Neural progenitor cell (in vitro differentiated cells): ENCODE measurements at regions not wholly inside any gene's neighbourhood (a gene's known extent, or its start where the extent isn't known, plus 50 kb on each side); places are given as distances from the start of the nearest gene placed in this dataset.
"Not testable (repeated sequence)": the region's sequence is repeated elsewhere in the genome, so short reads cannot be mapped to it uniquely, and the experiment has no call there.

Experiments used
- DNase-seq: peaks from one replicate; pipeline ENCODE4 v3.0.0-alpha.2; 2016; ENCODE audit warnings: low spot score
- H2AFZ ChIP-seq: fragments of 200-600 bp; sonication (generic); replicated peaks from 2 replicates; pipeline ENCODE4 v1.6.1; 2016; ENCODE audit warnings: antibody characterized with exemption
- H3F3A ChIP-seq: fragments of 200-600 bp; sonication (generic); 2 replicates; pipeline ENCODE4 v1.6.1; 2016; ENCODE audit warnings: antibody characterized with exemption, low read depth
- H3K27ac ChIP-seq: fragments of 200-600 bp; sonication (generic); 2 replicates; pipeline ENCODE4 v1.5.1; 2016; ENCODE audit warnings: mild to moderate bottlenecking
- H3K27me3 ChIP-seq: fragments of 200-600 bp; sonication (generic); 2 replicates; pipeline ENCODE4 v1.6.1; 2016; ENCODE audit warnings: mild to moderate bottlenecking, moderate library complexity
- H3K36me3 ChIP-seq: fragments of 200-600 bp; sonication (generic); 2 replicates; pipeline ENCODE4 v1.5.1; 2016
- H3K4me1 ChIP-seq: fragments of 200-600 bp; sonication (generic); 2 replicates; pipeline ENCODE4 v1.6.1; 2016; ENCODE audit warnings: mixed run types
- H3K4me2 ChIP-seq: fragments of 200-600 bp; sonication (generic); 2 replicates; pipeline ENCODE4 v1.6.1; 2016
- H3K4me3 ChIP-seq: fragments of 200-600 bp; sonication (generic); 2 replicates; pipeline ENCODE4 v1.5.1; 2016
- H3K79me2 ChIP-seq: fragments of 200-600 bp; sonication (generic); 2 replicates; pipeline ENCODE4 v1.6.1; 2016; ENCODE audit warnings: low read depth
- H3K9ac ChIP-seq: fragments of 200-600 bp; sonication (generic); 2 replicates; pipeline ENCODE4 v1.6.1; 2016
- H3K9me3 ChIP-seq: fragments of 200-600 bp; sonication (generic); 2 replicates; pipeline ENCODE4 v1.5.1; 2016; ENCODE audit warnings: low read depth
- H4K20me1 ChIP-seq: fragments of 200-600 bp; sonication (generic); 2 replicates; pipeline ENCODE4 v1.6.1; 2016; ENCODE audit warnings: low read depth
- H3K27ac Mint-ChIP-seq: 3 replicates; pipeline ENCODE4 v1.8.0; 2021; ENCODE audit warnings: mixed read lengths
- H3K27me3 Mint-ChIP-seq: 2 replicates; pipeline ENCODE4 v1.8.0; 2022; ENCODE audit warnings: low read depth, mild to moderate bottlenecking, inconsistent platforms, moderate library complexity, mixed read lengths; ENCODE audit not compliant: insufficient read depth
- H3K36me3 Mint-ChIP-seq: 3 replicates; pipeline ENCODE4 v1.8.0; 2021; ENCODE audit warnings: mixed read lengths
- H3K4me1 Mint-ChIP-seq: 3 replicates; pipeline ENCODE4 v1.8.0; 2021; ENCODE audit warnings: mixed read lengths
- H3K4me3 Mint-ChIP-seq: 3 replicates; pipeline ENCODE4 v1.8.0; 2021; ENCODE audit warnings: mild to moderate bottlenecking, moderate library complexity, mixed read lengths
- H3K9me3 Mint-ChIP-seq: 3 replicates; pipeline ENCODE4 v1.8.0; 2020; ENCODE audit warnings: mixed read lengths
- CTCF ChIP-seq: fragments of 200-600 bp; sonication (generic); IDR thresholded peaks from 2 replicates; pipeline ENCODE4 v1.5.1; 2017; ENCODE audit warnings: antibody characterized with exemption, mild to moderate bottlenecking
- EZH2 ChIP-seq: fragments of 200-600 bp; sonication (generic); IDR thresholded peaks from 2 replicates; pipeline ENCODE4 v1.6.1; 2017; ENCODE audit warnings: antibody characterized with exemption, mild to moderate bottlenecking, moderate library complexity
- EZH2phosphoT487 ChIP-seq: fragments of 200-600 bp; sonication (generic); IDR thresholded peaks from 2 replicates; pipeline ENCODE4 v1.6.1; 2017; ENCODE audit warnings: antibody characterized with exemption

DNA sequence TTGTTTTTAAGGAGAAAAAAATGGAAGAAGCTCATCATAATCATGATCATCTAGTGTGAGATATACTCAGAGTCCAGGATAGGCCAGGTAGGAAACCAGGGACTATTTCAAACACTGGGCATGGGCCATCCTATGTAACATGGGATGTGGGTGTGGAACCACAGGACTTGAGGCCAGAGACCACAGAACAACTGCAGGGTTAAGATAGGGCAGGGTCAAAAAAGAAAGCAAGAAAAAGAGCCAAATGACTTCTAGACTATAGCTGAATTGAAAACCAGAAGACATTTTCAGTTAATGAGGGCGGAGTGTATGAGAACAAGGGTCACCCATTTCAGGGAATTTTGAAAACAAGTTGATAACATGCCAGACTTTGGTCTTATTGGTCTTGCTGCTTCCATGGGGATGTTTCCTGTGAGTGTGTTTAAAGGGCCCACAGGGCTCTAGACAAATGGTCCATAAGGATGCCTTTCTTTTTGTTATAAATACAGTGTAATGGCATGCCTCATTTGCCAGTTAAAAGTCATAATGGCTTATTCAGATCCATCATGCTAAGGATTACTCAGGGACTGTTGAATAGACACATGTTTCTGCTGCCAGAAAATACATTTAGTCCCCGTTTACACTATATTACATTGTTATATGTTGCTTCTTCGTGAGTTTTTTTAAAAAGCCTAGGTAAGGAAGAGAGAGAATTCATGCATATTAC lies 182.0 kb upstream of the C21orf91 start:
- Histone ChIP-seq H3K4me3 (no peak overlapping the region), H3K79me2 (no peaks in the 10 kb centered on the region), H3F3A (no peaks in the 10 kb centered on the region), H3K36me3 (no peaks in the 10 kb centered on the region), H3K9me3 (no peaks in the 10 kb centered on the region), H3K4me2 (no peak overlapping the region), H3K9ac (no peak overlapping the region), H2AFZ (no peak overlapping the region), H3K4me1 (no peaks in the 10 kb centered on the region), H3K27me3 (no peaks in the 10 kb centered on the region), H3K27ac (no peak overlapping the region), H4K20me1 (no peaks in the 10 kb centered on the region)
- Mint-ChIP-seq H3K4me1 (no peaks in the 10 kb centered on the region), H3K36me3 (no peaks in the 10 kb centered on the region), H3K9me3 (peaks cover 17% of the 10 kb centered on the region), H3K27ac (no peak overlapping the region), H3K27me3 (no peaks in the 10 kb centered on the region), H3K4me3 (no peak overlapping the region)
- no peak for TF ChIP-seq EZH2
- no peak for TF ChIP-seq CTCF
- TF ChIP-seq EZH2phosphoT487 = no peak
- DNase-seq = no peak

DNA sequence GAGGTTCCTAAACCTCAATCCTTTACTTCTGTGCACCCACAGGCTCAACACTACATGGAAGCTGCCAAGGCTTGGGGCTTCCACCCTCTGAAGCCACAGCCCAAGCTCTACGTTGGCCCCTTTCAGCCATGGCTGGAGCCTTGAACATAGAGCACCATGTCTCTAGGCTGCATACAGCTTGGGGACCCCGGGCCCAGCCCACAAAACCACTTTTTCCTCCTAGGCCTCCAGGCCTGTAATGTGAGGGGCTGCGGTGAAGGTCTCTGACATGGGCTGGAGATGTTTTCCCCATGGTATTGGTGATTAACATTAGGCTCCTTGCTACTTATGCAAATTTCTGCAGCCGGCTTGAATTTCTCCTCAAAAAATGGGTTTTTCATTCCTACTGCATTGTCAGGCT lies 179.4 kb upstream of the C21orf91 start:
- not testable (repeated sequence) for H3K4me2 ChIP-seq, H3K4me3 Mint-ChIP-seq, H3K36me3 Mint-ChIP-seq, H3K27me3 ChIP-seq, H3K27ac ChIP-seq, H3K27ac Mint-ChIP-seq, H3K4me3 ChIP-seq, DNase-seq, H3K36me3 ChIP-seq, H3K4me1 Mint-ChIP-seq, H3K9me3 ChIP-seq, H3K79me2 ChIP-seq, H3K9ac ChIP-seq, H2AFZ ChIP-seq, H3K4me1 ChIP-seq, H4K20me1 ChIP-seq, H3F3A ChIP-seq, H3K27me3 Mint-ChIP-seq
- H3K9me3 Mint-ChIP-seq = peaks cover 23% of the 10 kb centered on the region

GRCh38 chr21:17989780-17990179 lies 170.6 kb upstream of the C21orf91 start:
- Histone ChIP-seq H3K27me3 (no peaks in the 10 kb centered on the region), H3K4me3 (peak overlapping the region; percentile 5), H3K9me3 (no peaks in the 10 kb centered on the region), H2AFZ (peak overlapping the region; percentile 58), H4K20me1 (no peaks in the 10 kb centered on the region), H3K4me1 (peaks cover 12% of the 10 kb centered on the region), H3K79me2 (no peaks in the 10 kb centered on the region), H3F3A (no peaks in the 10 kb centered on the region), H3K9ac (no peak overlapping the region), H3K4me2 (peak overlapping the region; percentile 49), H3K27ac (no peak overlapping the region), H3K36me3 (no peaks in the 10 kb centered on the region)
- Mint-ChIP-seq H3K4me1 (peaks cover 22% of the 10 kb centered on the region), H3K4me3 (no peak overlapping the region), H3K9me3 (peaks cover 21% of the 10 kb centered on the region), H3K27ac (peak overlapping the region; percentile 34), H3K36me3 (peaks cover 2% of the 10 kb centered on the region), H3K27me3 (peaks cover 2% of the 10 kb centered on the region)
- TF ChIP-seq EZH2 (no peak), CTCF (no peak), EZH2phosphoT487 (no peak)
- peak; percentile 55 for DNase-seq

DNA sequence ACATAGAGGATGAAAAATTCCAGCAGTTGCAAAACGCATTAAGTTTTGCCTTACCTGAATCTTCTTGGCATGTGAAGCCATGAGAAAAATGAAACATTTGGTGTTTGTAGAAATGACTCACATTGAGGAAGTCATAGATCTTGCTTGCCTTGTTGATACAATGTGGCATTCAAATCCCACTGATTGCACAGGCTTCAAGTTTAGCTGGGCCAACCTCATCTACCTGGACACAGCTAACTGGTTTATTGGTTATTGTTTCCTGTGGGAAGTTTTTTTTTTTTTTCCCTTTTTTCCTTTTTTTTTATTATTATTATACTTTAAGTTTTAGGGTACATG lies 168.9 kb upstream of the C21orf91 start:
- H3K4me3 Mint-ChIP-seq = no peak overlapping the region
- Histone ChIP-seq H2AFZ (no peak overlapping the region), H3K36me3 (no peaks in the 10 kb centered on the region), H3K27ac (no peak overlapping the region), H3K4me2 (no peak overlapping the region), H4K20me1 (no peaks in the 10 kb centered on the region), H3K4me1 (peaks cover 12% of the 10 kb centered on the region), H3F3A (no peaks in the 10 kb centered on the region), H3K27me3 (no peaks in the 10 kb centered on the region), H3K79me2 (no peaks in the 10 kb centered on the region), H3K9me3 (no peaks in the 10 kb centered on the region), H3K4me3 (no peak overlapping the region), H3K9ac (no peak overlapping the region)
- H3K4me1 Mint-ChIP-seq = peaks cover 22% of the 10 kb centered on the region
- H3K27me3 Mint-ChIP-seq = peaks cover 2% of the 10 kb centered on the region
- H3K27ac Mint-ChIP-seq = no peak overlapping the region
- H3K36me3 Mint-ChIP-seq = no peaks in the 10 kb centered on the region
- TF ChIP-seq EZH2 (no peak), EZH2phosphoT487 (no peak), CTCF (no peak)
- DNase-seq = no peak
- H3K9me3 Mint-ChIP-seq = peaks cover 14% of the 10 kb centered on the region
